Smooth muscle cell (in vitro differentiated cells): ENCODE measurements at regions not wholly inside any gene's neighbourhood (a gene's known extent, or its start where the extent isn't known, plus 50 kb on each side); places are given as distances from the start of the nearest gene placed in this dataset.

Experiments
- DNase-seq: peaks from one replicate; lab custom pipeline; 2025; ENCODE audit not compliant: unreplicated experiment; lab: John Stamatoyannopoulos, UW
- H2AFZ ChIP-seq: fragments of 200-600 bp; sonication (generic); 2 replicates; pipeline ENCODE4 v1.6.0; 2016; ENCODE audit warnings: antibody characterized with exemption, low read depth, mild to moderate bottlenecking
- H3F3A ChIP-seq: fragments of 200-600 bp; sonication (generic); 2 replicates; pipeline ENCODE4 v1.6.0; 2017; ENCODE audit warnings: antibody characterized with exemption, low read depth
- H3K27ac ChIP-seq: fragments of 200-600 bp; sonication (generic); 2 replicates; pipeline ENCODE4 v1.5.1; 2016; ENCODE audit warnings: low read depth, mild to moderate bottlenecking
- H3K27me3 ChIP-seq: fragments of 200-600 bp; sonication (generic); 2 replicates; pipeline ENCODE4 v1.6.1; 2016; ENCODE audit warnings: low read depth, mild to moderate bottlenecking
- H3K36me3 ChIP-seq: fragments of 200-600 bp; sonication (generic); 2 replicates; pipeline ENCODE4 v1.5.1; 2016; ENCODE audit warnings: low read depth
- H3K4me1 ChIP-seq: fragments of 200-600 bp; sonication (generic); 2 replicates; pipeline ENCODE4 v1.5.1; 2016; ENCODE audit warnings: low read depth
- H3K4me2 ChIP-seq: fragments of 200-600 bp; sonication (generic); 2 replicates; pipeline ENCODE4 v1.6.0; 2016; ENCODE audit warnings: mild to moderate bottlenecking
- H3K4me3 ChIP-seq: fragments of 200-600 bp; sonication (generic); 2 replicates; pipeline ENCODE4 v1.5.1; 2016; ENCODE audit warnings: mild to moderate bottlenecking
- H3K79me2 ChIP-seq: fragments of 200-600 bp; sonication (generic); 2 replicates; pipeline ENCODE4 v1.6.0; 2016; ENCODE audit warnings: low read depth, mild to moderate bottlenecking
- H3K9ac ChIP-seq: fragments of 200-600 bp; sonication (generic); 2 replicates; pipeline ENCODE4 v1.6.0; 2016; ENCODE audit warnings: low read depth
- H3K9me3 ChIP-seq: fragments of 200-600 bp; sonication (generic); replicated peaks from 2 replicates; pipeline ENCODE4 v1.5.1; 2016; ENCODE audit warnings: low read depth
- H4K20me1 ChIP-seq: fragments of 200-600 bp; sonication (generic); 2 replicates; pipeline ENCODE4 v1.6.0; 2016; ENCODE audit warnings: low read depth
- CTCF ChIP-seq: fragments of 200-600 bp; sonication (generic); IDR thresholded peaks from 2 replicates; pipeline ENCODE4 v1.5.1; 2017; ENCODE audit warnings: borderline replicate concordance, mild to moderate bottlenecking, antibody characterized with exemption; ENCODE audit not compliant: insufficient read depth, poor library complexity, severe bottlenecking
- WGBS: methylation state at CpG from one replicate; pipeline ENCODE4 v1.1.7; 2016; ENCODE audit warnings: low lambda C conversion rate; 5-methylcytosine and 5-hydroxymethylcytosine counted together

- Histone ChIP-seq H3K27ac (no peak overlapping the region), H3K79me2 (no peaks in the 10 kb centered on the region), H3K4me3 (no peak overlapping the region), H3K4me2 (no peak overlapping the region), H3K4me1 (no peaks in the 10 kb centered on the region), H2AFZ (no peak overlapping the region), H3K9ac (no peak overlapping the region), H3K27me3 (no peaks in the 10 kb centered on the region), H4K20me1 (no peaks in the 10 kb centered on the region), H3F3A (no peaks in the 10 kb centered on the region), H3K36me3 (no peaks in the 10 kb centered on the region), H3K9me3 (no peaks in the 10 kb centered on the region)
- no peak for DNase-seq
- WGBS, result 96% methylated on average over 33 of the region's 33 CpGs
- no peak for TF ChIP-seq CTCF
Observed at GRCh38 chr1:87528754-87529517, 200.3 kb downstream of the LMO4 start.

DNA sequence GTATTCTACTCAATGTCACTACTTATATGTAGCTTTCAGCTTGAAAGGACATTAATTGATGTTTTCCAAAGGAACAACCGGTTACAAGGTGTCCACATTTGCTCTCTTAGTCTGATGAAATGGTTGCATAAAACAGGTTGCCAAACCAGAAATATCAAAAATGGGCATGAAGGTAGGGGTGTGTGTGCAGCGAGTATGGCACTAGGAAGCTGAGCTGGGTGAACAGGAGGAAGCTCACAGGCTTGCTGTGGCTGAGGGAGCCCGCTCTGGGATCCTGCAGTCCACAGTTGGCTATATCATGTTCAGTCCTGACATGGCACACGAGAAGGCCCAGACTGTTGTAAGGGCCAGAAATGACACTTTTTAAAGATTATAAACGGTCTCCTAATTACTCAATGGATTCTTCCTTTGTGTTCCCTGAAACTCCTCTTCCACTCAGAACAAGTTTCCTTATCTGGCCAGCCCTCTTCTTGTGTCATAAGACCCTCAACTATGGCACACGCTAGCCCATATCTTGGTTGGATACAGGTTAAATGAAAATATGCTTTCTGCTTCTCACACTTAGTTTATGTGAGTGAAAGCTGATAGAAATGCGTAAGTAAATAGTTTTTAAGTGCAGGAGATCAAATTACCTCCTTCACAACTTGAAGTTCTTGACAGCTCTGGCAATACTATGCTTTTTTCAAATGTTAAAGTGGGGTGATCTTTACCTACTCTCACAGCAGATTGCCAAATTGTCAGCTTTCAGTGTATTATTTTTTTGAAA is 201.5 kb downstream of the LMO4 start:
- Histone ChIP-seq H3K9me3 (no peaks in the 10 kb centered on the region), H3K27ac (no peak overlapping the region), H2AFZ (peak overlapping the region; percentile 52), H3K4me3 (no peak overlapping the region), H4K20me1 (no peaks in the 10 kb centered on the region), H3K9ac (no peak overlapping the region), H3K4me2 (no peak overlapping the region), H3K79me2 (no peaks in the 10 kb centered on the region), H3K4me1 (no peaks in the 10 kb centered on the region), H3K36me3 (no peaks in the 10 kb centered on the region), H3F3A (no peaks in the 10 kb centered on the region), H3K27me3 (no peaks in the 10 kb centered on the region)
- TF ChIP-seq CTCF, result no peak
- 88% methylated on average over 7 of the region's 7 CpGs for WGBS
- DNase-seq, result no peak

DNA sequence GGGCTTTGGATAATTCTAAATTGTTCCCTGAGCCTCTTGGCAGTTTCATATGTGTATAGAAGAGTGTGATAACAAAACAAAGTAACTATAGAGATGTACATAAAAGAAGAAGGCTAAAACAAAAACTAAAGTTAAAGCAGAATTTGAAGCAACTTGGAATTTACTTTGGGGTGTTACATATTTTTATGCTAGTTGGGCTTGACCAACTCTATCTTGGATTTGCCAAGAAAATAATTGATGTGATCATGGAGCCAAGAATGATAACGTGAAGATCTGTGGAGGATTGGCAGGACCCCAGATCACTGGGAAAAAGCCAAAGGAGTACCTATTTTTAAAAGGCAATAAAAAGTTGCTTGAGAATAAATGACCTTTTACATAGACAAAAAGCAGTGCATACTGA is 206.9 kb downstream of the LMO4 start:
- Histone ChIP-seq H3K4me1 (no peaks in the 10 kb centered on the region), H3K36me3 (no peaks in the 10 kb centered on the region), H3K4me3 (no peak overlapping the region), H3K27ac (no peak overlapping the region), H2AFZ (no peak overlapping the region), H4K20me1 (no peaks in the 10 kb centered on the region), H3K79me2 (no peaks in the 10 kb centered on the region), H3F3A (no peaks in the 10 kb centered on the region), H3K27me3 (no peaks in the 10 kb centered on the region), H3K9me3 (no peaks in the 10 kb centered on the region), H3K9ac (no peak overlapping the region), H3K4me2 (no peak overlapping the region)
- DNase-seq, result no peak
- WGBS, result 62% methylated on average over 1 of the region's 1 CpG
- TF ChIP-seq CTCF, result no peak
